CD4-positive, alpha-beta T cell treated with Interleukin-21 for 1 hour (primary cell): ENCODE measurements at regions not wholly inside any gene's neighbourhood (a gene's known extent, or its start where the extent isn't known, plus 50 kb on each side); places are given as distances from the start of the nearest gene placed in this dataset.
A peak's percentile ranks its signal among the peaks of the same experiment; 100 is the strongest.

Experiments
- DNase-seq: peaks from one replicate; pipeline ENCODE4 v3.0.0-alpha.2; 2020

DNA sequence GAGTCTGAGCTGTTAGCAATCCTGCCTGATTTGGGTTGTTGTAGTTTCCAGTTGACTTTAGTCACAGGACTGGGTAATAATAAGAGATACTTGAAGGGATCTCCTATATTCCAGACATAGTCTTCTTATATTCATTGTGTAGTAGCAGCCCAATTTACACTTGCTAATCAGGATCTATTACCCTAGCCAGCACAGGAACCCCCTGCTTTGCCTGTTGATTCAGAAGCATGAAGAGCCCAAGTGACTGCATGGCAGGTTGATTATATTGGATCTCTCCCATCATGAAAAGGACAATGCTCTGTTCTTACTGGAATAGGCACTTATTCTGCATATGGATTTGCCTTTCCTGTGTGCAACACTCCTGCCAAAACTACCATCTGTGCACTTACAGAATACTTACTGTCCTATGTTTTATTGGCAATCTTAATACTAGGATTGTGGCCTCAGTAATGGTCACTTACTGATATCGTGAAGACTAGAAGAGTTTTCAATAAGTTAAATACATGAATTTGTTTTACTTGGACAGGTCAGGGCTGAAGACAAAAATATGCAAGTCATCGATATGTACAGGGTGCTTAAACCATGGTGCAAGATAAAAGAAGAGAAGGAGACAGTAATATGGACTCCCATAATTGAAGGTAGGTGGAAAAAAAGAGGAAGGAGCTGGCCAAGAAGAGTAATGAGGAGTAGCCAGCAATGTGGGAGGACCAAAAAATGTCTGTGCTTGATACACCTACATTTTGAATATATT, 304.1 kb downstream of the MCTP2 start:
- no peak for DNase-seq

DNA sequence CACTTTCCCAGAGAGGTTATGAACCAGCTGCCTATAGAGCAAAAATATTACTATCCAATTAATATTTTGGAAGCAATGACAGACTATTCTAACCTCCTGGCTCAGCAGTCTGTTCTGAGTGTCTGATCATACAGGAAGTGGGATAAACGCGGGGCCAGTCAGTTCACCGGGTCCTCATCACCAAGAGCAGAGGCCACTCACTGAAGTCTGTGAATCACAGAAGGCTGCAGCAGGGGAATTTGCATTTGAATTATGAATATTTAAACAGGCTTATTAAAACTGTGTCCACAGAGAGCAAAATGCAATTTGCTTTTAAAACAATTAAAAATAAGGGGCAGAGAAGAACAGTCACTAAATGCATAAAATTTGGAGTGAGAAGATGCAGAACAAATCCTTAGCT, 305.2 kb downstream of the MCTP2 start:
- DNase-seq, result no peak

DNA sequence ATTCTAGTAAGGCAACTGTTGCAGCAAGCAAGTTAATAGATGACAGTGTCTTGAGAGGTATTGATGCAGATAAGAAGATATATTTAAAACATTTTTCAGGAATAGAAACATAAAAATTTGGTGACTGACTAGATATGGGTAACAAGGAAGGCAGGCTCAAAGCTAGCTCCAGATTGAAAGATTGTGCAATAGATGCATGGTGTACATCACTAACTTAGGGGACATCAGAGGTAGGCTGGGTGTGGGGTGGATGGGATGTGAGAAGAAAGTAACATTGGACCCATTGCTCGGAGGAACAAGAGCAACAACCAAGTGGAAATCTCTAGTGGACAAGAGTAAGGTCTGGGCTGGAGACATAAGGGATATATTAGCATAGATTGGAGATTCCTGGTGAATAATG, 306.9 kb downstream of the MCTP2 start:
- no peak for DNase-seq

DNA sequence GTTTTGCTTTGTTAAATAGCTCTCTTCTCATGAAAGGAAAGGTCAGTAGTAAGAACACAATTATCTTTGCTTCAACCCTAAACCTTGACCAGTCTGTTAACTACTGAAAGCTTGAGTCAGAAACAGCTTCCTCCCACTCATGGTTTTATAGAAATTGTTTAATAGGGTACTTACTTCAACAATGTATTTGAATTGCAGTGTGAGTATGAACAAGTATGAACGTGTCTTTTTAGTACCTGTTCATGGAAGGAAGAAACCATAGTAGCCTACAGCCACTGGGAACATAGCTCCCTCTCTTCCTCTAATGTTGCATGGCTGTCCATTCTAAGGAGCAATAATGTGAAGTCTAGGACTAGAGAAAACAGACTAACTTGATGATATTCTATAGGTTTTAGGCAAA, 311.0 kb downstream of the MCTP2 start:
- no peak for DNase-seq

DNA sequence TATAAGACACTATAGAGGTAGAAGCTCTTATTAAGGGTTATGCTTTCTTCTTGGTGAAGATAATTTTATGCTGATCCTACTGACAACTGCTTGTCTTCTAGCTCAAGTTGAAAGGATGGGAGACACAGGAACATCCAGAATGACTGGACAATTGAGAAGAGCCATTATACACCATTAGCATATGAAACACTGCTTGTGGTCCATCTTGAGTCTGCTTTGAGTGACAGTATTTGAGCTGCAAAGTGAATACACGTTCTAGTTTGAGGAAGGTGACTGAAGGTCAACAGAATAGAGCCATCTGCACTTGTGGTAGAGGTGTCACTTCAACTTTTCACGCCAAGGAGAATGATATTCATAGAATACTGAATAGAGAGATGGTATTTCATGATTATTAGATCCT, 315.4 kb downstream of the MCTP2 start:
- DNase-seq, result no peak

DNA sequence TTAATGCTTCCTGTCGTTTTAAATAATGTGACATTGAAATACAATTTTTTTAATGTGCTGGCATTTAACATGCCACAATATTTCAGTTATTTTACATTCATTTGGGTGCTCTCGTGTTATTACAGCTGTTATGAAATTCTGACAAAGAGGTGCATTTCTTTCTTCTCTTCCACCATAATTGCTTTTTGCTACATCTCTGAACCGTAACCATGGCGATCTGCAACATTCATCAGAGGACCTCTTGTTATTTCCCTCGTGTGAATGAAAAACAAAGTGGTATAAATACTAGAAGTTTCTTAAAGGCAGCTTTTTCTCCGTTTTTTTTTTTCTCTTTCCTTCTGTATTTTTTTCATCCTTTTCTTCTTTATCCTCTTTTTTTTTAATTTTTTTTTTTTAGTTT, 316.4 kb downstream of the MCTP2 start:
- DNase-seq, result no peak

DNA sequence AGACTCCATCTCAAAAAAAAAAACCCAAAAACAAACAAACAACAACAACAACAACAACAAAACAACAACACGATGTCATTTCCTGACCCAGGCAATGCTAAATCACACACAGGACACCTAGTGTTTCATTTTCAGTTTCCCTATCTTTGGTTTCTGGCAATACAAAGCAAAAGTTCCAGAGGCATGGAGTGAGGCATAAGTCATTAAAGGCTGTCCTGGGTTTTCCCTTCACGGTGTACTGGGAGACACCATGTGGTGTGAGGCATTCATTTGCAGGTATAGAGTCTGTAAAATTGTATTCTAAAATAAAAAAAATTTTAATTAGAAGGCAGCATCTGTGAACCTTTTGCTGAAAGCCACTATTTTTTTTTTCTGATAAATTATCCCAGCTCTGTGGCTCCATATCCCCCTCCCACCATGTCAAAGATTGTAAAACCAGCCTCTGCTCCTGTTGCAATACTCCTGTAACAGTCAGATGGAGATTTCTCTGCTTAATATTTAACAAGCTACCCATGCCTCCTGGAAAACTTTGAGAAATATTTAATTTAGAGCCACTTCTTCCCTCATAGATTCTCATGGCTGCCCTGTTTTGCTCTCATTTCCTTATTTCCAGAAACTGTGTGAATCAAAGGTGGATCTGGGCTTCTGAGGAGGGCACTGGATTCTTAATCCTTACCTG, 324.6 kb downstream of the MCTP2 start:
- no peak for DNase-seq

DNA sequence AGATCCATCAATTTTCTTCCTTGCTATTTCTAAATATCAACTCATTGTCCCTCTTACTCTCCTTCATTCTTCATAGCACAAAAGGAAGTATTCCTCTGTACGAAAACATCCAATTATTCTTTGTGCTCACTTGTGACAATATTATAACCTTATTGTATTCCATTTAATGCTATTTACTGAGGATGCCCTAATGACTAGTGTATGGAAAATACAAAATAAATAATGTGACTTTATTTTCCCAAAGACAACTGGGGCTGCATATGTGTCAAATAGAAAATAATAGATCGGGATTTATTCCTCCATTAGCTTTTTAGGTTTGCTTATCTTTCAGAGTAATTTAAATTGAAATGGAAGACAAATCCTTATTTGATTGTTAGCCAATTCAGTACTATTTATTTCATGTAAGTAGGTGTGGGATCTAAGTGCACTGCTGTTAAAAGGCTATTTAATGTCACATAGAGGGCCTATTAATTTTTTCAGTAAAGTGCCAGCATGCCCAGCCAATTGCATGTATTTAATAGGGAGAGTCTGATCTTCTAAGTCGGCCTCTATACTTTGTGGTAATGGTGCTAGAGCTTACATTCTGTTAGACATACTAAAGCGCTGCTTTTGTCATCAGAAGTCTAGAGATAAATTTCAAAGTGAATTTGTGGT, 329.8 kb downstream of the MCTP2 start:
- DNase-seq, result no peak

DNA sequence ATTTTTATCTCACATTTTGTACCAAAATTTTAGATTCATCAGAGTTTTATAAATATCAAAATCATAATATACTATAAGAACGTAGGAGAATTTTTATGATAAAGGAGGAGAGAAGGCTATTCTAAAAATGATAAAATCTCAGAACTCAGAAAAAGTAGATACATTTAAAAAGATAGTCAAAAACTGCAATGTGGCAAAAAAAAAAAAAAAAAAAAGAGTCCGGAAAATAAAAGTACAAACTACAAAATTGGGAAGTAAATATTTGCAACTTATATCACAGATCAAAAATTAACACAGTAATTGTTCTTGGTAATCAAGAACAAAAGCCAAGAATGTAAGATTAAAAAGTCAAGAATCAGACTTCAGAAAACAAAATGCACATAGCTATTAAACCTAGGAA, 332.1 kb downstream of the MCTP2 start:
- DNase-seq, result no peak

DNA sequence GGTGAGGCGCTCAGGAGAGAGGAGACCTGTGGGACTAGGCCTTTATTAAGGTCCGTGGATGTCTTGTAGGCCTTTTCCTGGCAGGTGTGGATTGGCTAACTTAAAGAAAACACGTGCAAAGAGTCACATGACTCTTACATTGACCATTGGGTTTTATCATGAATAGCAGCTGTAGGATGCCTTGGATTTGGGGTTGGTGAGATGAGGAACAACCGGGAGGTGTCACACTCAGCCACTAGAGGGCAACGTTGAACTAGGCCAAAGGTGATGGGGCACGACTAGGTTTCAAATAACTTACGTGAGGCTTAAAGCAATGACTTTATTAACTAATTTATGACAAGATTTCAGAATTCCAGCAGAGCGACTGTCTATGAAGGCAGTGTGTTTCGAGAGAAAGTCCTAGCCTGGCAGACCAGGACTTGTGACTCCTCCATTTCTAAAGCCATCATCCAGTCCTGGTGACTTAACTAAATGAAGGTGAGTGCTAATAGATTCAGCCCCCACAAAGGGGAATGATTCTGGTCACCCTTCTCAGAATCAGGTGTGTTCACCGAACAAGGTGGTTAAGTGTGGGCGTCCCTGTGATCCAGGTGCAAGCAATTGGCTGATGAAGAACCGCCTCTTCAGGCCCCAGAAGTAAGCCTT, 345.6 kb downstream of the MCTP2 start:
- DNase-seq, result peak; percentile 24

DNA sequence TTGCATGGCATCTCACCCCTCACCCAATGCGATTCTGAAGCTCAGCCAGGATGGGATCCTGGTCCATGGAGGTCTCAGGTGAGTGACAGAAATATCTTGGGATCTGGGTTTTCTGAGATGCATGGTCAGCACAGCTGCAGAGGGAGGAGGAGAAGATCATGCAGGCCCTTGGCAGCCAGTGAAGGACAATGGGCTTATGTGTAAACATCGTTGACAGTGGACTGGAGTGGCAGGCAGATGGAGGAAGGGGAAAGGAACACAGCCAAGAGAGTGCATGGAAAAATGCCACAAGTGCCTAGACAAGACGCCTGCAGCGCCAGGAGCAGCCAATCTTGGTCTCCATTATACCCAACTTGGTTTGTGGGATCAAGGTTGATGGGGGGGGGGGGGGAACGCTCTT, 347.9 kb downstream of the MCTP2 start:
- no peak for DNase-seq

DNA sequence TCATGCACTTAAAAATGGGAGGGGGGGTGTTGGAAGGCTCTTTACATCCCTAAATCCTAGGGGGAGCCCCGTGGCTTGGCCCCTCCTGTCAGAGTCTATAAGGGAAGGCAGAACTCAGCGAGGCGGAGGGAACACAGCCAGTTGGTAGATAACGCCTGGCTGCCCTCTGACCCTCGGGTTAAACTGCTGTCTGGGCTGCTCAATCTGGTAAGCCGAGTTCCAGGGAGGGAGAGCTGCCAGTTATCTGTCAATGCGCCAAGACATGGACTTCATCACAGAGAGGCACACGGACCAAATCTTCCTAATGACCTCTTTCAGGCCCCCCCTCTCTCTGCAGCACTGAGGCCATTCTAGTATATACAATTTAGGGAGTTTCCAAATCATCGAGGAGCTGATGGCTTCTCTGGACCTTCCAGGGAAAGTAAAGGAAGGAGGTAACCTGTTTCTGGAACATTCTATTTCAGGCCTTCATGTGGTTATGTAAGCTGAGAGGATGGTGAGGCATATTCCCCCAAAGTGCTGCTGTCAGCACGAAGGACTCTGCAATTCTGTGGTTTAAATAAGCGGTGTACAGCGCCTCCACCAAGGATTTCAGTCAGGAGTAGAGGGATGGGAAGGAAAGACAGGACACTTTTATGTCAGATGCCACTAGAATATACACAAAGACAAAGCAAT, 349.0 kb downstream of the MCTP2 start:
- no peak for DNase-seq

DNA sequence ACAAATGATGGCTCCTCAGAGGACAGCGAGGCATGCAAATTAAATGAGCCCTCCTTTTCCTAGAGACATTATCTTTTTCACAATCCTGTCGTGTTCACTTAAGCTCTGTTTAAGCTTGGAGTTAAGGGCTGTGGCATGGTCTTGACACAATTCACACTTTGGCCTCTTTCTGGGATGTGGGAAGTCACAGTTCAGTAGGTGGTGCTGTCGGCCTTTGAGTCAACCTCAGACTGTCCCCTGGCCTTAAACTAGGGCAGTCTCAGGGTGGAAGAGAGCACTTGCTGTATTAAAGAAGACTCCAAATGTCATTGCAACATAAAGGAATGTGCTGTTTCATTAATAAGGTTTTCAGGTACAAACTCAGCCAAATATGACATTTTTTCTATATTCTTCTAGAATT, 351.0 kb downstream of the MCTP2 start:
- DNase-seq, result peak; percentile 16

DNA sequence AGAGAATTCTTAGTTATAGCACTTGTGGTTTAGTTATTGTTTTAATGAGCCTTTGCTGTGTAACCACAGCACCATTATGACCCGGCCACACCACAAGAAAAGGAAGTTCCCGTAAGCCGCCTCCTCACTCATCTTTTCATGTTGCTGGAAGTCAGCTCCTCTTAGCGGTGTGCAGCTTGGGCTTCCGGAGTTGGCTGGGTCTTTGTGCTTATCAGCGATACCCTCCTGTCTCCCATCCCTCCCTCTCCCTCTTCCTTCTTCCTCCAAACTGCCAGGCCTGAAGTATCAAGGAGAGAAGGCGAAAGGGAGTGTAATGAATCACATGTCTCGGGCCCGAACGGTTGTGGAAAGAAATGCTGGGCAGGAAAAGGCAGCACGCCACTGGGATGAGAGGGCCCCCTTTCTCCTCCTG, 353.5 kb downstream of the MCTP2 start:
- peak; percentile 61 for DNase-seq

DNA sequence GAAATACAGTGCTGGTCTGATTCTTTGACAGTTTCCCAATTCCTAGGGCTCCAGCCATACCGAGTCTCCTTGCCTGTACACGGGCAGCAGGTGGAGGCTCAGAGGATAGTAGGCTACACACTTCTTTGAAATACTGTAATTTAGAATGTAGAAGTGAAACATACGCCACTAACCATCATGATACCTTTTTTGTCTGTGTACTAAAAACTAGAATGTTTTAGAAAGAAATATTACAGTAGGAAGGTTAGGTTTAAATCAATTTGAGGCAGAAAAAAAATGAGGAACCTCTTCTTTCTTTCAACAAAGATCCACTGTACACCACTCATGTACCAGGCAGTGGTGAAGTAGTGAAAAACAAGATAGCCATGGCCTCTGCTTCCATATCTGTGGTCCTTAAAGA, 354.7 kb downstream of the MCTP2 start:
- DNase-seq, result no peak

DNA sequence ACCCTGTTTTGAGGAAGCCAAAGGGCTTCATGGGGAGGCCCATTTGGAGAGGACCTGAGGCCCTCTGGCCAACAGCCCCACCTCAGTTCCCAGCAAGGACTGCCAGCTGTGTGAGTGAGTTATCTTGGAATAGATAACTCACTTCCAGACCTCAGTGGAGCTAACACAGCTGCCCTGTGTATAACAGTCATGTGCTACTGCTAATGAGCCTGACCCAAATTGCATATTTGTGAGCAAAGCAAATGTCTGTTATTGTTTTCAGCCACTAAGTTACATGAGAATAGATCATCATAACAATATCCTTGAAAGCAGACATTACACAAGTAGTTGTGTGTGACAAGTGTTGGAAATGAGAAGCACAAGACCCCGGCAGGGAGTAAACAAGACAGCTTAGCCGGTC, 355.8 kb downstream of the MCTP2 start:
- no peak for DNase-seq

DNA sequence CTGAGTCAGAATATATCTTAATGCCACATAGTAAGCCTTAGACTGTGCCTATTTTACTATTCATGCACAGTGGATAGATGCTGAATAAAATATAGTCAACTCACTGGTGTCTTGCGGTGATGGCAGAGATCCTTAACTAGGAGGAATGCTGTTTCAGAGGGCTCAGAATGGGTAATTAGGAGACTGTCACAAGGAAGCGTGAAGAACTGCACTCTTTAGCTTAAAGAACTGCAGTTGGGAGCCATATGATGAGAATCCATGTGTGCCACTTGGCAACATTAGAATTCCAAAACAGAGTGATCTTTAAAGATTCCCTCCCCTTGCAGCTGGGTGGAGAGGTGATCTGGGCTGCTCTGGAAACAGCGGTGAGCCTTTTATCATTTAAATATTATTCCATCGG, 357.6 kb downstream of the MCTP2 start:
- no peak for DNase-seq

DNA sequence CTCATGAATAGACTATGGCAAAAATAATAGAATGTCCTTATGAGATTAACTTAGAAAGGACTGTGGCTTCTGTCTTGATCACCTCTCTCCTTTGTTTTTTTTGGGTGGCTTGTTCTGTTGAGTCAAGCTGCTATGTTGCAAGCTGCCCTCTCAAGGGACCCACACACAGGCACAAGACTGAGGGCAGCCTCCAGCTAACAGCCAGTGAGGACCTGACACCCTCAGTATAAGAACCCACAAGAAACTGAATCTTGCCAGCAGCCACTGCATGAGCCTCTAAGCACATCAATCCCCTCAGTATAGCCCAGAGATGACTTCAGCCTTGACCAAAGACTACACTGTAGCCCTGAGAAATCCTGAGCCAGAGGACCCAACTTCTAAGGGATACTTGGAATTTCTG, 361.1 kb downstream of the MCTP2 start:
- DNase-seq, result no peak

DNA sequence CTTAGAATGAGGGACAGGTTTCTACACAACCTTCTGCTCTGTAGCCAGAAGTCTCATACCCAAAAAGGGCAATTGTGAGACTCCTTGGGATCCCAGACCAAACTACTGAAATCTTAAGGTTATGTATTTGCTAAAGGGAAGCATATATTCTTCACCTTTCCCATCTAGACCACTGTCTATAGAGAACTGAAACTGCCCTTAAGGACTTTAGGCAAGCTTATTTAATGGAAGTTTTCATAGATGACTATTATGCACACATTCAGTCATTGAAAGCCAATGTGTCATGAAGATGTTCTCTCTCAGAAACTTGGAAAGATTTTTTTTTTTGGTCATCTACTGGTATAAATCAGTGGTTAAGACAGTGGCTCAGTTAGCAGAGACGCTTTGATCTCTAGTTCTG, 365.3 kb downstream of the MCTP2 start:
- no peak for DNase-seq

DNA sequence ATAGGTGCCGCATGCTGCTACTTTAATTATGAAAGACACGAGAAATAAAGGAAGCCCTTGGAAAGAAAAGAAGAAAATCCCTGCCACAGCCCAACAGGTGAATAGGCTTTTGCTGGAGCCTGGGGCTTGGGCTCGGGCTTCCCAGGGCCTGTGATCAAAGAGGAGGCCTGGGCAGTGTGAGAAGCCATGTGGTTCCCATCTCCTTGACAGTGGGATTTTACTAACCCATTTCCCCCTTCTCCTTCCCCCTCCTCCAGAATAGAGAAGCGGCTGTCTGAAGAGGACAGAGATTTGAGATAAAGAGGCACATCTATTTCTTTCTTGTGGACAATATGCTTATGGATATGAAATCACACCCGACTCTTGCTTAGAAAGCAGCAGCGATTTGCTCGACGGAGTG, 369.1 kb downstream of the MCTP2 start:
- no peak for DNase-seq

DNA sequence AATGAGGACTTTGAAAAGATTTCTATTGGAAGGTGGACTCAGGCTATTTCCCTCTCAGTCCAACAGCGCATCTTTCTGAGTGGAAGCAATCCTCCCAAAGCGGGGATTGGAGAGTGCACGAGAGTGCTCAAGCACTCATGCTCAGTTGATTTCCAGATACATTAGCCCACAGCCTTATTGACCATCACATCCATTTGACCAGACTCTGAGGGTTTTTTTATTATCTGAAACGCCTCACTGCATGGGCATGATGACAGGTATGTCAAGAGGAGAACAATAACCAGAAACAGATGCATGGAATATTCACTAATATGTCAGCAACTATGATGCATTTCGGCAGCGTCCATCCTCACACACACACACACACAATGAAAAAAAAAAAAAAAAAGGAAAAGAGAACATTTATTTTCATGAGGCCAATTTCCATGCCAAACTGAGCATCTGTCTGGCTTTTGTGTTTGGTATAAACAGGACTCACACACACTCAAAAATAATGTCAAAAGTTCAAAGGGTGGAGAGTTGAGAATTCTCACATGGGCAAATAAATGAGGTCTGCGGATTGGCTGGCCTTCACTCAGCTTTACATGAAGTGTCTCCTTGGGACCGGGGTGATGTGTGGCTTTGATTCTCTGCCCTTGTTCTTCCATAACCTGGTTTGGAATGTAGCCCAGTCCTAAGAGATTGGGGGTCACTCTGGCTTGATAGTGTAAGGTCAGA, 371.6 kb downstream of the MCTP2 start:
- DNase-seq, result no peak

DNA sequence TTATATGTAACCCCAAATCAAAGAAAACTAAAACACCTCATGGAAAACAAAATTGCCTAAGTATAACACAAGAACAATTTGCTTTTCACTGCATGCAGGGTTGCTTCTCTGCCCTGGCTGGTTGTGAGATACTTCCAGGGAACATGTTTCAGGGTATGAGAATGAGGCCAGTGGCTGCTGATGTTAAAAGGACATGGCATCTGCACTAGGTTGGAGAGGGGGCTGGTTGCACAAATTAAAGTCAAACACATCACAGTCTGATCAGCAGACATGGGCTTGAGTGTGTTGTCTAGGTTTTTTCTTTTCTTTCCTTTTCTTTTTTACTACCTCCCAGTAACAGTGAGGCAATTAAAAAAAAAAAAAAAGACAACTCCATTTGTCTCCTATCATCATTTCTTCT, 374.9 kb downstream of the MCTP2 start:
- no peak for DNase-seq
